Tibial nerve (tissue), 4 donors: ENCODE measurements at regions not wholly inside any gene's neighbourhood (a gene's known extent, or its start where the extent isn't known, plus 50 kb on each side); places are given as distances from the start of the nearest gene placed in this dataset.

Source experiments
- DNase-seq, 2 donors: peaks; one replicate each; pipeline ENCODE4 v3.0.0-alpha.2; 2019; ENCODE audit warnings: low spot score in 2 of 2
- H3K27ac ChIP-seq, 4 donors: fragments of 200-600 bp; sonication (generic) in 3 of 4; one replicate each; pipeline ENCODE4 v1.5.1; 2017 to 2019; ENCODE audit warnings: mild to moderate bottlenecking in 1 of 4
- H3K27me3 ChIP-seq, 2 donors: fragments of 200-600 bp; sonication (generic) in 1 of 2; one replicate each; pipeline versions ENCODE4 v1.5.1 to v1.6.0; 2017 to 2019
- H3K36me3 ChIP-seq, 3 donors: fragments of 200-600 bp; sonication (generic); one replicate each; pipeline ENCODE4 v1.5.1; 2018 to 2019
- H3K4me1 ChIP-seq, 4 donors: fragments of 200-600 bp; sonication (generic) in 3 of 4; one replicate each; pipeline ENCODE4 v1.5.1; 2017 to 2019
- H3K4me3 ChIP-seq, 4 donors: fragments of 200-600 bp; sonication (generic) in 3 of 4; one replicate each; pipeline ENCODE4 v1.5.1; 2017 to 2019; ENCODE audit warnings: mild to moderate bottlenecking in 1 of 4, moderate library complexity in 1 of 4
- H3K9me3 ChIP-seq, 4 donors: fragments of 200-600 bp; sonication (generic) in 3 of 4; one replicate each; pipeline ENCODE4 v1.5.1; 2017 to 2019
- CTCF ChIP-seq, 5 experiments: fragments of 200-600 bp in 3 of 5; fragments of 450-650 bp in 2 of 5; sonication (generic) in 3 of 5; IDR thresholded peaks; one replicate each; pipeline ENCODE4 v1.5.1; 2016 to 2019; ENCODE audit warnings: antibody characterized with exemption in 5 of 5, mild to moderate bottlenecking in 3 of 5, moderate library complexity in 2 of 5
- EP300 ChIP-seq, 2 donors: sonication (generic); formaldehyde crosslinking; IDR thresholded peaks; one replicate each; pipeline ENCODE4 v1.6.1; 2017; ENCODE audit warnings: antibody characterized with exemption in 2 of 2, mild to moderate bottlenecking in 1 of 2
- POLR2A ChIP-seq, 2 donors: fragments of 450-650 bp; IDR thresholded peaks; one replicate each; pipeline ENCODE4 v1.6.1; 2017; ENCODE audit warnings: antibody characterized with exemption in 2 of 2, mild to moderate bottlenecking in 2 of 2, moderate library complexity in 2 of 2
- WGBS, 2 donors: methylation state at CpG; one replicate each; pipeline ENCODE4 v1.1.5; 2018; 5-methylcytosine and 5-hydroxymethylcytosine counted together

GRCh38 chr1:192045131-192045530, 113.1 kb upstream of the RGS18 start:
- no peaks in the 10 kb centered on the region for H3K36me3 ChIP-seq
- H3K9me3 ChIP-seq, result no peaks in the 10 kb centered on the region
- H3K27ac ChIP-seq, result no peak overlapping the region
- 22 to 35% methylated on average over 3 of the region's 3 CpGs for whole genome bisulfite sequencing, 2 donors
- no peak for DNase-seq
- no peak for TF ChIP-seq CTCF (IDR thresholded peaks at IDR 0.05)
- no peak for TF ChIP-seq EP300 (IDR thresholded peaks at IDR 0.05)
- TF ChIP-seq POLR2A (IDR thresholded peaks at IDR 0.05), result no peak
- no peaks in the 10 kb centered on the region for H3K27me3 ChIP-seq
- no peaks in the 10 kb centered on the region for H3K4me1 ChIP-seq
- H3K4me3 ChIP-seq, result no peak overlapping the region

DNA sequence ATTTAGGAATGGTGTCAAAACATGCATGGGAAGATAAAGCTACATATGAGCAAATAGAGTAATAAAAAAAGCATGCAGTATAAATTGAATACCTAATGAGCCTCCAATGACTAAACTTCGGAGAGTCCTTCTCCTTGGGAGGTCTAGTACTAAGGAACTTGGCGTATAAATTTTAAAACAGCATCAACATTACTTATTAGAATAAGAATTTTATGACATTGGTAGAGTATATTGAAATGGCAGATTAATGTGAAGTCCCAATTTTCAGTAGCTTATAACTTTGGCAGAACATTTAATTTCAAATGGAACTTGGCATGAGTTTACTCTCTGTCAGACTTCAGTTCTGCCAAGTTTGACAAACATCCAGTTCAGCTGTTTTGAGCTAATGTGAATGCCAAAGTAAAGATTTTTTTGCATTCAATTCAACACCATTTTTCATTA, 104.7 kb upstream of the RGS18 start:
- Histone ChIP-seq H3K27me3 (no peaks in the 10 kb centered on the region), H3K36me3 (no peaks in the 10 kb centered on the region), H3K4me3 (no peak overlapping the region), H3K9me3 (no peaks in the 10 kb centered on the region), H3K4me1 (peaks cover 0 to 7% (median 0%) of the 10 kb centered on the region in 4 donors), H3K27ac (no peak overlapping the region)
- DNase-seq, result no peak
- no peak for TF ChIP-seq CTCF (IDR thresholded peaks at IDR 0.05)
- no peak for TF ChIP-seq EP300 (IDR thresholded peaks at IDR 0.05)
- no peak for TF ChIP-seq POLR2A (IDR thresholded peaks at IDR 0.05)
- WGBS, 2 donors, result 26 to 27% methylated on average over 2 of the region's 2 CpGs

DNA sequence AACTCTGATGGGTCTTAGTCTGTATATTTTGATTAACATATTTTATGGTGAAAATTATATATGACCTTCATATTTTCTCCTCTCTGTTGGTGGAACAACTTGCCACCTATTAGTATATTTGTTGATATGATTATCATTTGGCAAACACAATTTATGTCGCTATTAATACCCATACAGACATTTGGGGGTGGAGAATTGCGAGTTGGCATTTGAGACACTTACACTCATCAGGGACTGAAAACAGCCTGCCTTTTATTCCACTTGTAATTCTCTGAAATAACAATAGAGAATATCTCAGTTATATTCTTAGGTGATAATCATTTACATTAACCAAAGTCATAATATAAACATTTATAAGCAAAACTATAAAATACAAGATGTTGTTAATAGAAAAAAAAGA, 100.5 kb upstream of the RGS18 start:
- H3K36me3 ChIP-seq, result no peaks in the 10 kb centered on the region
- no peak overlapping the region for H3K4me3 ChIP-seq
- H3K27me3 ChIP-seq, result no peaks in the 10 kb centered on the region
- H3K27ac ChIP-seq, result no peak overlapping the region
- 81 to 87% methylated on average over 2 of the region's 2 CpGs for WGBS, 2 donors
- H3K4me1 ChIP-seq, result peaks cover 0 to 7% (median 0%) of the 10 kb centered on the region in 4 donors
- no peak for DNase-seq
- H3K9me3 ChIP-seq, result no peaks in the 10 kb centered on the region
- no peak for TF ChIP-seq POLR2A (IDR thresholded peaks at IDR 0.05)
- TF ChIP-seq EP300 (IDR thresholded peaks at IDR 0.05), result no peak
- no peak for TF ChIP-seq CTCF (IDR thresholded peaks at IDR 0.05)

DNA sequence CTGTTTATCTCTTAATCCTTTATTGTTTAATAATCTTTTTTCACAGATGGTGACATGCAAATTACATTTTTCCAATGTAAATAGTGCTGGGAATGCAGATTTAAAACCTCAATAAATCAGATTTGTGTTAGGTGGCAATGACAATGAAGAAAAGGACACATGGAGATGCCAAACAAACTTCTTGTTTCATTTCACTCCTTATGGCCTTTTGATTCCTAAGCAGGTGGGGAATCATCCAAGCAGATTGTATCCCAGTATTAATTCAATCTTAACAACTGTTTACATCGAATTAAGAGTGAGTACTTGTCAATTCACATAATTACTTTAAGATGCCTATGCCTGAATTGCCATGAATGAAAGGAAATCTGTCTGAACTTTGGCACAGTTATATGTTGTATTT, 98.9 kb upstream of the RGS18 start:
- WGBS, 2 donors, result 66 to 71% methylated on average over 1 of the region's 1 CpG
- H3K27ac ChIP-seq, result no peak overlapping the region
- no peaks in the 10 kb centered on the region for H3K4me1 ChIP-seq
- no peak for DNase-seq
- H3K36me3 ChIP-seq, result no peaks in the 10 kb centered on the region
- H3K9me3 ChIP-seq, result no peaks in the 10 kb centered on the region
- H3K4me3 ChIP-seq, result no peak overlapping the region
- no peaks in the 10 kb centered on the region for H3K27me3 ChIP-seq
- TF ChIP-seq EP300 (IDR thresholded peaks at IDR 0.05) (no peak), CTCF (IDR thresholded peaks at IDR 0.05) (no peak), POLR2A (IDR thresholded peaks at IDR 0.05) (no peak)

- no peak for DNase-seq
- H3K36me3 ChIP-seq, result no peaks in the 10 kb centered on the region
- H3K27me3 ChIP-seq, result no peaks in the 10 kb centered on the region
- no peaks in the 10 kb centered on the region for H3K4me1 ChIP-seq
- H3K4me3 ChIP-seq, result no peak overlapping the region
- TF ChIP-seq EP300 (IDR thresholded peaks at IDR 0.05) (no peak), POLR2A (IDR thresholded peaks at IDR 0.05) (no peak), CTCF (IDR thresholded peaks at IDR 0.05) (no peak)
- 76 to 79% methylated on average over 2 of the region's 2 CpGs for whole genome bisulfite sequencing, 2 donors
- no peak overlapping the region for H3K27ac ChIP-seq
- no peaks in the 10 kb centered on the region for H3K9me3 ChIP-seq
Measured at GRCh38 chr1:192061556-192061955, 96.7 kb upstream of the RGS18 start.
